ENCODE measurements at regions not wholly inside any gene's neighbourhood (a gene's known extent, or its start where the extent isn't known, plus 50 kb on each side); places are given as distances from the start of the nearest gene placed in this dataset.

DNA sequence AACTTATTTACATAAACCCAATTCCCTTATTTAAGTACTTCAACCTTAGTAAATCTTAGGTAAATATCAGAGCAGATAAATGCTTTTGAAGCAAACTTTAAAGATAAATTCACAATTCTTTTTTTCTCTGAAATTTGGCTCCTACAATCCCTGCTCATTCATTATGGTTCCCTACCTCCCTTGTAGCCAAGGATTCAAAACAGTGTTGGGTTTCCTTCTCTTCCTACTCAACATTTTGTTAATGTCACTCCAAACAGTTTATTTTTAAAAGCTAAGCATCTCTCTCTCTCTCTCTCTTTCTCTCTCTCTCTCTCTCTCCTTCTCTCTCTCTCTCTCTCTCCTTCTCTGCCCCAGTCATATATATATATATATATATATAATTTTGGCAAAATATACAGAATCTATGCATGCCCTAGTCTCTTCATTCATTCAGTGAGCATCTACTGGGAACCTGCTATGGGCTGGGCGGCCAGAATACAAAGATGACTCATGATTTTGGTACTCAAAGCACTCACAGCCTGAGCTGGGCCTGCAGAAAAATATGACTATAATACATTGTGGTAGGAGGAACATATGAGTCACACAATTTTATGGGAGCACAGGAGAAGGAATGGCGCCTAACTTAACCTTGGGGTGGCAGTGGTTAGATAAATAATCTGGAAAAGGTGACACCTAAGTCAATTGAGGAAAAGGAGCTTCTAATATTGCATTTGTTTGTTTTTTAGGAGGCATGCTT, 123.7 kb upstream of the DHRS4 start:
- Mint-ChIP-seq H3K27me3 (no peaks in the 10 kb centered on the region), H3K9me3 (no peaks in the 10 kb centered on the region)

DNA sequence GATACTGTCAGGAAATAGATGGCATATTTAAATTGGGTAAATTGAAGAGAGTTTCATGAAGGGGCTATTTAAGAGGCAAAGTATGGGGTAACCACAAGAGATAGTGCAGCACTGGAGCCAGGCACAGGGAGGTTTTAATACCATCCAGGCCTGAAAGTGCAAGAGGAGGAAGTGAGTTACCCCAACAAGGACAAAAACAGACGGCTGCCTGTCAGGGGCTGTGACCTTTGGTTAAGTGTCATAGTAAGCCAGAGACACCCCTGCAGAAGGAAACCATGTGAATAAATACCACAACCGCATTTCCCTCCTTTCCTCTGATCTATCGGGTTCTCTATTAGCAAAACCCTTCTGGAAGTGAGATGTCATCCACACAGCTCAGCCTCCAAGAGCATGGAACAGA, 122.0 kb upstream of the DHRS4 start:
- H3K27me3 Mint-ChIP-seq = no peaks in the 10 kb centered on the region
- intact Hi-C loops (cut with micrococcal nuclease) = no loop called here
- no peaks in the 10 kb centered on the region for H3K9me3 Mint-ChIP-seq

More for the DNA sequence above, 123.7 kb upstream of the DHRS4 start:
- Mint-ChIP-seq H3K27ac (no peak overlapping the region), H3K36me3 (ENCODE audit: low read depth) (no peaks in the 10 kb centered on the region), H3K4me3 (no peak overlapping the region), H3K4me1 (ENCODE audit: low read depth) (no peaks in the 10 kb centered on the region)
- intact Hi-C loops (cut with micrococcal nuclease) = no loop called here

DNA sequence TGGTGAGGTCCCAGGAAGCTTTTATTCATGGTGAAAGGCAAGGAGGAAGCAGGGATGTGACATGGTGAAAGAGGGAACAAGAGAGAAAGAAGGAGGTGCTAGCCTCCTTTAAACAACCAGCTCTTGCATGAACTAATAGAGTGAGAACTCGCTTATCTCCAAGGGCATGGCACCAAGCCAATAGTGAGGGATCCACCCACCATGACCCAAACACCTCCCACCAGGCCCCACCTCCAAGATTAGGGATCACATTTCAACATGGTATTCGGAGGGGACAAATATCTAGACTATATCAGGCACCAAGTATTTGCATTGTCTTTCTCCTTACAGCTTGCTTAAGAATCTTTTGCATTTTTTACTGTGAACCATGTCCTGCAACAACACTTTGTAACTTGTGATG, 91.9 kb upstream of the DHRS4 start:
- H3K27ac Mint-ChIP-seq = no peak overlapping the region
- no peaks in the 10 kb centered on the region for H3K9me3 Mint-ChIP-seq
- no peaks in the 10 kb centered on the region for H3K27me3 Mint-ChIP-seq
- H3K4me3 Mint-ChIP-seq = no peak overlapping the region
- intact Hi-C loops (cut with micrococcal nuclease) = no loop called here
- H3K4me1 Mint-ChIP-seq (ENCODE audit: low read depth) = no peaks in the 10 kb centered on the region
- H3K36me3 Mint-ChIP-seq (ENCODE audit: low read depth) = no peaks in the 10 kb centered on the region

More for the DNA sequence above, 122.0 kb upstream of the DHRS4 start:
- H3K4me1 Mint-ChIP-seq (ENCODE audit: low read depth) = no peaks in the 10 kb centered on the region
- no peak overlapping the region for H3K27ac Mint-ChIP-seq
- no peak overlapping the region for H3K4me3 Mint-ChIP-seq
- no peaks in the 10 kb centered on the region for H3K36me3 Mint-ChIP-seq (ENCODE audit: low read depth)

- no peaks in the 10 kb centered on the region for H3K27me3 Mint-ChIP-seq
Observed at GRCh38 chr14:23862513-23862912, 91.1 kb upstream of the DHRS4 start.

DNA sequence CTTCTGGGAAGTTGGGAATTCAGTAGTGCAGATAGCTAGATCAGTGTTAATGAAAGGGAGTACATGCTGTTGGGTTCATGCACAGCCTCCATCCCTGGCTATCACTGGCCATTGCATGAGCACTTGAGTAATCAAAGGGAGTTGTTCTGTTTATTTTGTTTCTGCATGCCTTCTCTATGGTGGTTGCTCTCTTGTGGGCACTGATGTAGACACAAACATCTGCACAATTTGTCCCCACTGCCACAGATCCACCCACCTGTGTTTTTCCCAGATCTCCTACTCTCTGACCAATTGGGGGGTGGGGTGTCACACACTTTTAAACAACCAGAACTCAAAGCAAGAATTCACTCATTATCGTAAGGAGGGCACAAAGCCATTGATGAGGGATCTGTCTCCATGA, 89.7 kb upstream of the DHRS4 start:
- no peaks in the 10 kb centered on the region for H3K4me1 Mint-ChIP-seq (ENCODE audit: low read depth)

More at GRCh38 chr14:23862513-23862912, 91.1 kb upstream of the DHRS4 start:
- H3K4me1 Mint-ChIP-seq (ENCODE audit: low read depth) = no peaks in the 10 kb centered on the region
- H3K4me3 Mint-ChIP-seq = no peak overlapping the region
- intact Hi-C loops (cut with micrococcal nuclease) = no loop called here
- H3K36me3 Mint-ChIP-seq (ENCODE audit: low read depth) = no peaks in the 10 kb centered on the region
- no peak overlapping the region for H3K27ac Mint-ChIP-seq
- no peaks in the 10 kb centered on the region for H3K9me3 Mint-ChIP-seq

DNA sequence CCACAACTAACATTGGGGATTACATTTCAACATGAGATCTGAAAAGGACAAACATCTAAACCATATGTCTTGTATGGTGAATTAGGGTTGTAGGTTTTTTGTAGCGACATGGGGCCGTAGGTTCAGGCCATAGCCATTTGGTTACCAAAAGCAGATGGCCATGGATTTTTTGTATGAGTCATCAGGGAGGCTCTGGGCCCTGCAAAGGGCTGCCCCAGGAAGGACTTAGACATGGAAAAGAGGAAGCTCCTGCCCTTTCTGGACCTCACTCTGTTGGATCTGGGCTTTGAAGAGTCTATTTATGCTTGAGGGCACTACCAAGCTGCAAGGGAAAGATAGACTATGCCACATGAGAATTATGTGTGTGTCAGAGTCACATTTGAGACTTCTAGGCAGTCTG, 89.3 kb upstream of the DHRS4 start:
- Mint-ChIP-seq H3K27ac (no peak overlapping the region), H3K27me3 (no peaks in the 10 kb centered on the region), H3K36me3 (ENCODE audit: low read depth) (no peaks in the 10 kb centered on the region), H3K4me3 (no peak overlapping the region), H3K9me3 (no peaks in the 10 kb centered on the region), H3K4me1 (ENCODE audit: low read depth) (no peaks in the 10 kb centered on the region)
- intact Hi-C loops (cut with micrococcal nuclease) = no loop called here

More for the DNA sequence above, 89.7 kb upstream of the DHRS4 start:
- H3K4me3 Mint-ChIP-seq = no peak overlapping the region
- no peaks in the 10 kb centered on the region for H3K27me3 Mint-ChIP-seq
- no peaks in the 10 kb centered on the region for H3K36me3 Mint-ChIP-seq (ENCODE audit: low read depth)
- H3K9me3 Mint-ChIP-seq = no peaks in the 10 kb centered on the region
- H3K27ac Mint-ChIP-seq = no peak overlapping the region
- intact Hi-C loops (cut with micrococcal nuclease) = no loop called here

DNA sequence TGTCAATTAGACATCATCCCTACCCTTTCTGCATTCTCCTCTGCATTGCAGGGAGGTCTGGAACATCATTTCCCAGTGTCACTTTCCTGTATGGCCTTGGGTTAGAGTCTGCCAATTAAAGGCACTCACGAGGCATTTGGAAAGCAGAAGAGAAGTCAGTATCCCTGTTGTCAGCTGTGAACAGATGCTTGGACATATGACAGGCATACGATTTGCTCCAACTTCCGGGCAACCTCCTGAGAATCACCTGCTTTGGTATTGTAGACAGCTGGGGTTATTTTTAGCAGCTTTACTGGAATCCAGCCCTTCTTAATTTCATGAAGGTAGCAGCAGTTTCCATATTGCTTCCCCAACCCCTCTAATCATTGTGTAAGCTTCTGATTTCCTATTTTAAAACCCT, 88.7 kb upstream of the DHRS4 start:
- Mint-ChIP-seq H3K4me3 (no peak overlapping the region), H3K36me3 (ENCODE audit: low read depth) (no peaks in the 10 kb centered on the region), H3K4me1 (ENCODE audit: low read depth) (no peaks in the 10 kb centered on the region), H3K9me3 (no peaks in the 10 kb centered on the region), H3K27ac (no peak overlapping the region), H3K27me3 (no peaks in the 10 kb centered on the region)
- intact Hi-C loops (cut with micrococcal nuclease) = no loop called here

DNA sequence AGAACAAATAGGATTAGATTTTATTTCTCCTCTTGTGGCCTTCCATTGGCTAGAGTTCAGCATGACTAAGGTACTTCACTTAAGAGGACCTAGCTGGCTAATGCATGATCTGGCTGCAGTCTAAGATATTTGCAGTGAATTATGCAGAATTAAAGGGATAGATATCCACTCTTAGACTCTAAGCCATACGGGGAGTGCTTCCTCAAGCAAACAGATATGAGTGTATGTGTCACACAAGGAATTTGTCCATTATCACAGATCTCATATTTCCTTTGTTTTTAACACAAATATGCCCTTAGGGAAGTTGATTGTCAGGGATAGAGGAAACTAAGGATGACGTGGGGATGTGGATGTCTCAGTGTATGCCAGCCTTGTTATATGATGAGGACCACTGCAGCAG, 88.1 kb upstream of the DHRS4 start:
- Mint-ChIP-seq H3K27ac (no peak overlapping the region), H3K27me3 (no peaks in the 10 kb centered on the region), H3K9me3 (no peaks in the 10 kb centered on the region), H3K36me3 (ENCODE audit: low read depth) (no peaks in the 10 kb centered on the region), H3K4me1 (ENCODE audit: low read depth) (no peaks in the 10 kb centered on the region), H3K4me3 (no peak overlapping the region)
- intact Hi-C loops (cut with micrococcal nuclease) = no loop called here

DNA sequence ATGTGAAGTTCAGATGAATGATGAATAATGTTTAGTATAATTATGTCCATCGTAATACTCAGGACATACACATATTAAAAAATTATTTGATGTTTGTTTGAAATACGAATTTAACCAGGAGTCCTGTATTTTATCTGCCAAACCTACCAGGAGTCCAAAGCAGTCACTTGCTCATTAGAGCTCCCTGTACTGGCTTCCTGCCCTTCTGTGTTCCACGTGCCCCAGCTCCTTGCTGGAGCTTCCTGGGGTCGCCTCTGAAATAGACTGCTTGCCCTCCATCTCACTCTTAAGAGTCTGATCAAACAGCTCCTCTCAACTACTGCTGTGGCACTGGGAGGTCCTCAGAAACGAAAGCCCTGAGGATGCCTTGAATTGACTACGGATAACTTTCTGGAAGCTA, 87.3 kb upstream of the DHRS4 start:
- Mint-ChIP-seq H3K27me3 (no peaks in the 10 kb centered on the region), H3K4me3 (no peak overlapping the region), H3K36me3 (ENCODE audit: low read depth) (no peaks in the 10 kb centered on the region), H3K9me3 (no peaks in the 10 kb centered on the region), H3K27ac (no peak overlapping the region), H3K4me1 (ENCODE audit: low read depth) (no peaks in the 10 kb centered on the region)
- intact Hi-C loops (cut with micrococcal nuclease) = no loop called here

DNA sequence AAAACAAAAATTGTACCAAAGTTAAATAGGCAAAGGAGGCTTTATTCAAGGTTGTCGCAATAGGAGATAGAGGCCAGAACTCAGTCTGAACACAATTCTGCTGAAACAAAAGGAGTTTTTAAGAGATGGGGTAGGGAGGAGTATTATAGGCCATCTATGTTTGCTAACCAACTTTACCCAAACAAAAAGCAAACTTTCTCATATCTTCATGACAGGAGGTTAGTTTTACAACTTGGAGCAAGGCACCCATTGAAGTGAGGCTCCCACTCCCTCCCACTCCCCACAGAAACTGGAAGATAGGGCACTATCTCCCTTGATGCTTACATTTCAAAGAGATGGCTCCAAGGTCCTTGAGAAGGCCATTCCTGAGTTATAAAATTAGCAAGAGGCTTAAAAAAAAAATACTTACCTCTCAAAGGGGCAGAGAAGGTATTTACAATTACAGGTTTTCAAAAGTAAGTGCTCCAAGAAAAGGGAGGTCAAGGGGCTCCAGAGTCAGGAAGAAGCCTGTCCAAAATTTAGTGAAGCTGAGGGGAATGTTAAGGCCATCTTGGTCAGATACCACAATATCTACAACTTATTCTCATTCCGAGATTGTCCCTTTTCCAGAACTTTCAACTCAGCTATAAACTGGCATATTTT, 84.4 kb upstream of the DHRS4 start:
- intact Hi-C loops (cut with micrococcal nuclease) = no loop called here
- H3K4me1 Mint-ChIP-seq (ENCODE audit: low read depth) = no peaks in the 10 kb centered on the region
- no peaks in the 10 kb centered on the region for H3K36me3 Mint-ChIP-seq (ENCODE audit: low read depth)
- H3K27ac Mint-ChIP-seq = no peak overlapping the region
- no peaks in the 10 kb centered on the region for H3K9me3 Mint-ChIP-seq
- no peak overlapping the region for H3K4me3 Mint-ChIP-seq
- H3K27me3 Mint-ChIP-seq = no peaks in the 10 kb centered on the region

DNA sequence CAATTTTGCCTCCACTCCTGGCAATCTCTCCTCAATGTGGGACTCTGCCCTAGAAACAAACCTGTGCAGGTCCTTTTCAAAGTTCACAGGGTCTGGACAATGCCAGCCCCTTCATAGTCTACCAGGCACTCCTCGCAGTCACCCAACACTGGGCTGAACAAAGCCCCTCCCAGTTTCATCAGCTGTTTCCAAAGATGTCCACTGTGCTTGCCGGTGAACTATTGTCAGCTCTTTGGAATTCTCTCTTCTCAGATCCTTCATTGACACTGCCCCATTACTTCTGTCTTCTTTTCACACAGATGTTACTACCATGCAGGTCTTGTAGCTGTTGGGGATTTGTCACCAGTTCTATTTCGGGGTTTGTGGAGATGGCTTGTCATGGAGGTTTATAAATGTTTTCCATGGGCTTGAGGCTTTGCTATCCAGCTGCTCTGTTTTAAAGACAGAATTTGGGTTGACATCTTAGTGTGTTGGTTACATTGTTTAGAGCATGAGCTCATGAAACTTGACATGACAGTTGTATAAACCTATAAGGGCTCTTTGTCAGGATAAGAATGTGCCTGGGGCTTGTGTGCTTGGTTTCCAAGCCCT, 77.3 kb upstream of the DHRS4 start:
- H3K4me3 Mint-ChIP-seq = no peak overlapping the region
- H3K4me1 Mint-ChIP-seq (ENCODE audit: low read depth) = no peaks in the 10 kb centered on the region
- H3K27ac Mint-ChIP-seq = no peak overlapping the region
- no peaks in the 10 kb centered on the region for H3K36me3 Mint-ChIP-seq (ENCODE audit: low read depth)
- no peaks in the 10 kb centered on the region for H3K9me3 Mint-ChIP-seq
- H3K27me3 Mint-ChIP-seq = peaks cover 2% of the 10 kb centered on the region
- intact Hi-C loops (cut with micrococcal nuclease) = no loop called here

DNA sequence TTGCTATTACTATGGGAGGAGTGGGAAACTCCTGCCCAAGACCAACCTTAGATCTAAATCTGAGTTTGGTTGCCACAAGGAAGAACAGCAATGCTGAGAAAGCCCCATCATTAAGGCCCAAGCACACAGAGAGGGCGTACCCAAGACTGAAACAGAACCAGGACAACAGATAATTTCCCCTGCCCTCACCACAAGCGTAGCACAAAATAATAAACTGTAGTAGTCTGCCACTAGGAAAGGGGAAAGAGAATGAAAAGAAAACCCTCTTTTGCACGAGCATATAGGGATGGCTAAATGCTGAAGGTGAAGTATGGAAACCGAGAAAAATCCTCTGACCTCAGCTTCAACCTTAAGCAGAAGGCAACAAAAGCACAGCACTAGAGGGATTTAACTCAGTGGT, 76.5 kb upstream of the DHRS4 start:
- intact Hi-C loops (cut with micrococcal nuclease) = no loop called here
- no peaks in the 10 kb centered on the region for H3K36me3 Mint-ChIP-seq (ENCODE audit: low read depth)

DNA sequence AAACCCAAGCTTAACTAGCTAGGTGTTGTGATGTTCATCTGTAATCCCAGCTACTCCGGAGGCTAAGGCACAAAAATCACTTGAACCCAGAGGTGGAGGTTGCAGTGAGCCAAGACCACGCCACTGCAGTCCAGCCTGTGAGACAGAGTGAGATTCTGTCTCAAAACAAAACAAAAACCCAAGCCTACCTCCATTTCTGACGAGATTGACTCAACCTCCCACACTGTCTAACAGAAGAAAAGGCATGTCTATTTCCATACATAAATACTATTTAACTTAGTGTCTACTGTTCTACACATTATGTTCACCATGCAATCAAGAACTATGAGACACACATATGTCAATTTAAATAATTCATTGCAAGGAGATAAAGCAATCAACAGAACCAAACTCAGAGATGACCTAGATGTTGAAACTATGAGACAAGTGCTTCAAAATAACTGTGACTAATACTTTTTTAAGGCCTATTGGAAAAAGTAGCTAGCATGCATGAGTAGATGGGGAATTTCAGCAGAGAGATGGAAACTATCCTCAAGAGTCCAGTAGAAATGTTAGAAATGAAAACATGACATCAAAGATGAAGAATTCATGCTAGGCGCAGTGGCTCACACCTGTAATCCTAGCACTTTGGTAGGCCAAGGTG, 75.9 kb upstream of the DHRS4 start:
- Mint-ChIP-seq H3K36me3 (ENCODE audit: low read depth) (no peaks in the 10 kb centered on the region), H3K27ac (no peak overlapping the region), H3K4me3 (no peak overlapping the region), H3K9me3 (no peaks in the 10 kb centered on the region), H3K4me1 (ENCODE audit: low read depth) (no peaks in the 10 kb centered on the region), H3K27me3 (peaks cover 2% of the 10 kb centered on the region)
- intact Hi-C loops (cut with micrococcal nuclease) = no loop called here

More for the DNA sequence above, 76.5 kb upstream of the DHRS4 start:
- no peaks in the 10 kb centered on the region for H3K9me3 Mint-ChIP-seq
- peaks cover 2% of the 10 kb centered on the region for H3K27me3 Mint-ChIP-seq
- H3K4me1 Mint-ChIP-seq (ENCODE audit: low read depth) = no peaks in the 10 kb centered on the region
- no peak overlapping the region for H3K4me3 Mint-ChIP-seq
- H3K27ac Mint-ChIP-seq = no peak overlapping the region

- H3K27me3 Mint-ChIP-seq = peaks cover 2% of the 10 kb centered on the region
- intact Hi-C loops (cut with micrococcal nuclease) = no loop called here
- H3K4me3 Mint-ChIP-seq = no peak overlapping the region
- no peaks in the 10 kb centered on the region for H3K36me3 Mint-ChIP-seq (ENCODE audit: low read depth)
- H3K4me1 Mint-ChIP-seq (ENCODE audit: low read depth) = no peaks in the 10 kb centered on the region
- H3K9me3 Mint-ChIP-seq = no peaks in the 10 kb centered on the region
- no peak overlapping the region for H3K27ac Mint-ChIP-seq
Observed at GRCh38 chr14:23881282-23881681, 72.3 kb upstream of the DHRS4 start.

All from dendritic cell treated with granulocyte-macrophage colony-stimulating factor and Interleukin-4, amounts not matched to agents 40 ng/mL and 50 ng/mL, for 4 days (primary cell).